IPS-NIHi11 (cell line): ENCODE measurements at regions not wholly inside any gene's neighbourhood (a gene's known extent, or its start where the extent isn't known, plus 50 kb on each side); places are given as distances from the start of the nearest gene placed in this dataset.
"Not testable (repeated sequence)": the region's sequence is repeated elsewhere in the genome, so short reads cannot be mapped to it uniquely, and the experiment has no call there.

Experiments
- DNase-seq: peaks from one replicate; pipeline ENCODE4 v3.0.0; 2012; ENCODE audit warnings: mixed read lengths, low spot score

DNA sequence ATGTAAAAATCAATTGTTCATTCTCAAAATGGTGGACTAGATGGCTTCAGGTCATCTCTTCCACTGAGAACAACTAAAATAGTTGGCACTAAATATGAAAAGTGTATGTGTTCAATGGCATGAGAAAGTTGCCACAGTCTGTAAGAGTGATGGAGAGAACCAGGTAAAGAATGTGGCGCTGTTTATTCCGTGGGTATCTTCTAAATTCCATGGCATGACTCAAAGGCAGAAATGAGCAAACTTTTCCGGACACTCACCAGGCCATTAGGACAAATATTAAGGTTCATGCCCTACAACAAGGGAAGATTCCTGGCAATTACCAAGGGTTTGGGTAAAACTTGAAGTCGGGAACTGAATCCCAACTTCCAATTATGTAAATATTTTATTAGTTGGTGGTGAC lies 825.4 kb upstream of the CDH6 start:
- no peak for DNase-seq

DNA sequence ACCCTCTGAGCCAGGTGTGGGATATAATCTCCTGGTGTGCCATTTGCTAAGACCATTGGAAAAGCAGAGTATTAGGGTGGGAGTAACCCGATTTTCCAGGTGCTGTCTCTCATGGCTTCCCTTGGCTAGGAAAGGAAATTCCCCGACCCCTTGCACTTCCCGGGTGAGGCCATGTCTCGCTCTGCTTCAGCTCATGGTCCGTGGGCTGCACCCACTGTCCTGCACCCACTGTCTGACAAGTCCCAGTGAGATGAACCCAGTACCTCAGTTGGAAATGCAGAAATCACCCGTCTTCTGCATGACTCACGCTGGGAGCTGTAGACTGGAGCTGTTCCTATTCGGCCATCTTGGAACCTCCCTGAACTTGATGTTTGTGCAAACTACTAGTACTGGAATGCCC lies 828.5 kb upstream of the CDH6 start:
- DNase-seq: not testable (repeated sequence)

DNA sequence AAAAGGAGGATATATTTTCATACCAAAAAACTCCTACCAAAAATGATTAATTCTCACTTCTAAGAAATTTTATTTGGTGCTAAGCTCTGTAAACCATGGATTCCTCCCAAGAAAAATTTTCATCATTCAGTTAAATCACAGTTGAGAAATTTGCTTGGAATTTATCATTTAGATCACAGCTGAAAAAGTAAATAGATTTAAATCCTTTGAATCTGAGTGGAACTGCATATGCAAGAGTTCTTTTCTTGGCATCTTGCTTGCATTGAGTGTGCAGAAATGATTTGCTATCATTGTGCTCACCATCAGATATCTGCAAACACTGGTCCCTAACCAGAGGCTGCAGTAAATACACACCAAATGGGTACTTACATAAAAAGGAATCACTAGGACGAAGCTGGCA lies 836.1 kb upstream of the CDH6 start:
- no peak for DNase-seq

DNA sequence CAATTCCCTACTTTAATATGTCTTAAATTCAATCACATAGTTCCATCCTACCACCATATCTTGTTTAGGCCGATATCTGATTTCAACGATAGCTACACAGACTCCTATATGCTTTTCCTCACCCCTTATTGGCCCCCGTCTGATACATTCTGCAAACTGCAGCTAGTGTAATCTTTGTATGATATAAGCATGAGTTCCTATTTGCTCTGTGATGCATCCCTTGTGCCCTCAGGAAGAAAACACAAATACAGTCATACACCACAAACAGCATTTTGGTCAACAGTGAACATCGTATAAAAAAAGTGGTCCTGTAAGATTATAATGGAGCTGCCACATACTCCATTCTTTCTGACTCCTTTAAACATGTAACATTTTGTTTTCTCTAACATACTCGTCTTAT lies 837.8 kb upstream of the CDH6 start:
- DNase-seq: no peak

DNA sequence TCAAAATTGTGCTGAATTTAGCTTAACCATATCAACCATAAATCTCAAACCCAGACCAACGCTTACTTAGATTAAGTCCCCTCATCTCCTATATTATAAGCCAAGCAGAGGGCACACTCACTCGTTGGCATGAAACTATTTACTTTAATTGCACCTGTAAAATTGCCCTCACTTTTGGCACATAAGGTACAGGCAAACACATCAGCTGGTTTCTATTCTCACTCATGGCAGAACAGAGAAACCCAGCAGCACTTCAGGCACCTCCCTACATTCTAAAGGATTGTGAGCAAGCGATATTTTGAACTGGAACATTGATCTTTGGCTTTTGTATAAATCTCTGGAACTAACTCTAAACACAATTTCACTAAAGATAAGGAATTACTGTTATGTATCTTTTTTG lies 845.6 kb upstream of the CDH6 start:
- DNase-seq: no peak

DNA sequence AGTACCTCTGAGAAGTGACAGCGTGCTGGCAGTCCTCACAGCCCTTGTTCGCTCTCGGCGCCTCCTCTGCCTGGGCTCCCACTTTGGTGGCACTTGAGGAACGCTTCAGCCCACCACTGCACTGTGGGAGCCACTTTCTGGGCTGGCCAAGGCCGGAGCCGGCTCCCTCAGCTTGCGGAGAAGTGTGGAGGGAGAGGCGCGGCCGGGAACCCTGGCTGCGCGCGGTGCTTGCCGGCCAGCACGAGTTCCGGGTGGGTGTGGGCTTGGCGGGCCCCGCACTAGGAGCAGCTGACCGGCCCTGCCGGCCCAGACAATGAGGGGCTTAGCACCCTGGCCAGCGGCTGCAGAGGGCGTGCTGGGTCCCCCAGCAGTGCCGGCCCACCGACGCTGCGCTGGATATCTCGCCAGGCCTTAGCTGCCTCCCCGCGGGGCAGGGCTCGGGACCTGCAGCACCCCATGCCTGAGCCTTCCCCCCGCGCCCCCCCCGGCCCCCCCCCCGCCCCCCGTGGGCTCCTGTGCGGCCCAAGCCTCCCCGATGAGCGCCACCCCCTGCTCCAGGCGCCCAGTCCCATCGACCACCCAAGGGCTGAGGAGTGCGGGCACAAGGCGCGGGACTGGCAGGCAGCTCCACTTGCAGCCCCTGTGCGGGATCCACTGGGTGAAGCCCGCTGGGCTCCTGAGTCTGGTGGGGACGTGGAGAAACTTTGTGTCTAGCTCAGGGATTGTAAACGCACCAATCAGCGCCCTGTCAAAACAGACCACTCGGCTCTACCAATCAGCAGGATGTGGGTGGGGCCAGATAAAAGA lies 847.7 kb upstream of the CDH6 start:
- DNase-seq: not testable (repeated sequence)

DNA sequence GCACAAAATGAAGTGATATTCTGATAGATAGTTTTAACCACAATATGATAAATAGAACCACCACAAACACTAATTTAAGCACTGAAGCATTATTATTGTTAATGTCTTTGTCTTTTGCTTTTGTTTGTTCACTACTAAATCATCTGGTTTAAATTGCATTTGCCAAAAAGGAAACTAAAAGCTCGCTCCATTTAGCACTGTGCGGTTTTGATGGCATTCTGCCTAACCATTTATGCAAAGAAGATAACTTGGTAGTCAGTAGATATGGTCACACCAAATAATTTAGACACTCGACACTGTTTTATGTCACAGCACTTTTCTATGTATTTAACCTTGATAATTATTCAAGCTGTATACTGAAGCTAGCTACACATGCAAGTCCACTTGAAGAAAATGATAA lies 849.8 kb upstream of the CDH6 start:
- no peak for DNase-seq

DNA sequence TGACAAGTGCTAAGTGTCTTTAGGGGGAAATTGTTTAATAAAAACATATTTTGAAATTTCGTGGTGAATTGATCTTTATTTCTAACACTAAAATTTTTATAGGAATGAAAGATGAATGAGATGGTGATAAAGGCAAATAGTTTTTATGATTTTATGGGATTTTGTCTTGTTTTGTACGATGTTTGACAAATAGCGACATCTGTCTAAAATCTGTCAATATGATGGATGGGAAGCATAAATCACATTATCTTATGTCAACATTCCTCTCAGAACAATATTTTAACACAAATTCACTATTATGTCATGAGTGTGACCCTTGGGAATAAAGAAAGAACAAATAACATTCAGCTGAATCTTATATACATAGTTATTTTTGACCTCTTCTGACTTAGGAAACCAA lies 852.0 kb upstream of the CDH6 start:
- DNase-seq: no peak

DNA sequence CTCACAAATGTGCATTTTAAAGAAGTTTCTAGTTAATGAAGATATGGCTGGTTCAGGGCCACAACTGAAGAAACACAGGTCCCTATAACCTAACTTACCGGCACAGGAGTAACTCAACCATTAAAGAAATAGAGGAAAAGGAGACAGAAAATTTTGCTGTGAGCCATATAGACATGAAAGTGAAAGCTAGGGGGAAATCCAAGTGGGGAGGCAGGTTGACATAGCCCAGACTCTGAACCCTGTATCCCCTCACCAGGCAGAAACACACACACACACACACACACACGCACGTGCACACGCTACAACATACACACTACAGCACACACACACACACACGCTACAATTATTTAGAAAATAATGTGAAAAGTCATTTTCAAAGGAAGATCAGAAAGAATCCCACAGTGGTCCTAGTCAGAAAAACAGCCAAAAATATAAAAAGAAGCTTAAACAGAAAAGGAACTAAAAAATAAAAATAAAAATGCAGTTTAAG lies 856.4 kb upstream of the CDH6 start:
- no peak for DNase-seq

DNA sequence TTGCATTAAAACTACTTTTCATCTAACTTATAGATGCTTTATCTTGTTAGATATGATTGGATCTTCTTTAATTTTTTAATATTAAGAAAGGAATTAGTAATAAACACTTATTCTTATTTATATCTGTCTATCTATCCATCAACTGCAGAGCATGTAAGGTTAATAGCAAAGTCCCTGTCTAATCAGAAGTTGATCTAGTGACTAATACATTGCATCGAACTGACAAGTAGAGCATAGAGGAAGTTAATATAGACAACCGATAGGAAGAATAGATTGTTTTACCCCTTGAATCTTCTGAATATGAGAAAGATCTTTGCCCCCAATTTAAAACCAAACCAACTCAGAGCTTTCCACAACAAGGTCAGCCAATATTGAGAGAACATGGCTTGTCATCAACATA lies 862.0 kb upstream of the CDH6 start:
- no peak for DNase-seq

DNA sequence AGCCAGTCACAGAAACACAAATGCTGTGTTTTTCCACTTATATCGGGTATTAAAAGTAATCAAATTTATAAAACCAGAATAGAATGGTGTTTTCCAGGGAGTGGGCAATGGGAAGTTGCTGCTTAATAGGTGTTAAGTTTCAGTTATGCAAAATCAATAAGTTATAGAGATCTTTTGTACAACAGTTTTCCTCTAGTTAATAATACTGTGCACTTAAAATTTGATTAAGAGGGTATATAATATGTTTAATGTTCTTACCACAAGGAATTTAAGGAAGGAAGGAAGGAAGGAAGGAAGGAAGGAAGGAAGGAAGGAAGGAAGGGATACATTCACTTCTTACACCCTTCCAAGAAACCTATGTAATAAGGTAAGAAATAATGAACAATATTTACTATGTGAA lies 867.7 kb upstream of the CDH6 start:
- DNase-seq: no peak

DNA sequence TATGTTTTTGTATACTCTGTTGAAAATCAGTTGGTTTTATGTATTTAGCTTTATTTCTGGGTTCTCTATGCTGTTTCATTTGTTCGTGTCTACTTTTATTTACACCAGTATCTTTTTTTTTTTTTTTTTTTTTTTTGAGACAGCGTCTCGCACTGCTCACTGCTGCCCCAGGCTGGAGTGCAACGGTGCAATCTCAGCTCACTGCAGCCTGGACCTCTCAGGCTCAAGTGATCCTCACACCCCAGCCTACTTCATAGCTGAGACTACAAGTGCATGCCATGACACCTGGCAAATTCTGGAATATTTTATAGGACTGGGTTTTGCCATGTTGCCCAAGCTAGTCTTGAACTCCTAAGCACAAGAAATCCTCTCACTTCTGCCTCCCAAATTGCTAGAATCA lies 869.4 kb upstream of the CDH6 start:
- DNase-seq: no peak

DNA sequence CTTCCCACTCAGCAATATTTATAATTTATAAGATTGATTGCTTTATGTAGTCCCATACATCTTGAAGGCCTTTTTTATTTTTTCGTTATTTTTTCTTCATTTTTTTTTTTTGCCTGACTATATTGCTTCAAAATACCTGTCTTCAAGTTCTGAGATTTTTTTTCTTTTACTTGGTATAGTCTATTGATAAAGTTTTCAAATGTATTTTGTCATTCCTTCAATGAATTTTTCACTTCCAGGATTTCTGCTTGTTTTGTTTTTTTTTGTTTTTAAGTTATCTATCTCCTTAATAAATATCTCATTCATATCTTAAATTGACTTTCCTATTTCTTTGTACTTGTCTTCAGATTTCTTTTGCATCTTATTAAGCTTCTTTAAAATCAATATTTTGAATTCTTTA lies 905.6 kb upstream of the CDH6 start:
- DNase-seq: no peak

DNA sequence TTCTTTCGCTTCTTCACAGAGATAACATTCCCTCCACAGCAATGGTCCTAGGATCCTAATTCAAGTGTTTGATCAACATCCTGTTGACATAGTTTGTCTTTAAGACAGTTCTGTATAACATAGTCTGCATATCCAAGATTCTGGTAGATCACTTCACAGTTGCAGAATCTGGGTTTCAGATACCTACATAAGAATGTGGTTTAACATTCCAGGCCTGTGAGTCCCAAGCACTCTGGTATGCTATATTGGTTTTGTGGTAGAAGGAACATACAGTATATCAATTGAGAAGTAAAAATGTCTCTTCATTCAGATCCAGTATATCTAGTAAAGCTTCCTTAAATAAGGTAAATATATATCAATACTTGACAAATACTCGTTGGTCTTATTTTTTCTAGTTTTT lies 914.2 kb upstream of the CDH6 start:
- no peak for DNase-seq

DNA sequence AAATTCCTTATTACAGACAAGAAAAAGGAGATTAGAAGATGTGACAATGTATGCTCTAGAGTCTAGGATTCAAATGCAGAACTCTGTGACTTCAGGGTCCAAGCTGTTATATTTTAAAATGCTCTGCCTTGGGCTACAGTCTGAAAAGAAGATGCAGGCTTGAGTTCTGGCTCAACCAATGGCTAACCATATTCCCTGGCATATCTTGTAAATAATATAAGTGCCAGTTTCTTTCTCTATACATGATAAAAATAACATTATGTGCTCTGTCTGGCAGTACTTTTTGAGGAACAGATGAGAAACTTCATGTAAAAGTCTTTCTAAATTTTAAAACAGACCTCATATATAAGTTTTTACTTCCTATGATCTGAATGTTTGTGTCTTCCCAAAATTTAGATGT lies 926.5 kb upstream of the CDH6 start:
- DNase-seq: no peak

DNA sequence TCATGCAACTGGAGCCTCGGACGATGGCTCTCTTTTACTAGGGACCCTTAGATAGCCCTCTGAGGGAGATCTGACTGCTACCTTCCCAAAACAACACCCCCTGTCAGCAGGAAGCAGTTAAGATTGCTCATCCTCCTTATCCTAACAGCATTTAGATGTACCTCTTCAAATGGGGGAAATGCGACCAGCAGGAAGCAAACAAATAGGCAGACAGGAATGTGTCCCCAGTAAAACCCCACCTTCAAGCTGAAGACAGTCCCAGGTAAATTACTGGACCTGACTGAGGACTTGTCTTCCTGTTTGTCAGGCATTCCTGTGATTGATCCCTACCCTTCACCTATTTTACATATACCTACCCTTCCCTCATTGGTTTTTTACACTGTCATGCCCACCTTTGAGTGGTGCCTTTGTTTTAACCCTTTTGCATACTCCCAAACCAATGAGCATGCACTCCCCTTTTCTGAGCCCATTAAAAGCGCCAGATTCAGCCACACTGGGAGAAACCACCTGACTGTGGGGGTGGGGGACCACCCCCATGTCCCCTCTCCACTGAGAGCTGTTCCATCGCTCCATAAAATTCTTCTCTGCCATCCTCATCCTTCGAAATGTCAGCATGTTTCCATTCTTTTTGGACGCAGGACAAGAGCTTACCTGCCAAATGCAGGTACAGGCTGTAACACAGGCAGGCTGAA lies 954.0 kb upstream of the CDH6 start:
- DNase-seq: no peak

DNA sequence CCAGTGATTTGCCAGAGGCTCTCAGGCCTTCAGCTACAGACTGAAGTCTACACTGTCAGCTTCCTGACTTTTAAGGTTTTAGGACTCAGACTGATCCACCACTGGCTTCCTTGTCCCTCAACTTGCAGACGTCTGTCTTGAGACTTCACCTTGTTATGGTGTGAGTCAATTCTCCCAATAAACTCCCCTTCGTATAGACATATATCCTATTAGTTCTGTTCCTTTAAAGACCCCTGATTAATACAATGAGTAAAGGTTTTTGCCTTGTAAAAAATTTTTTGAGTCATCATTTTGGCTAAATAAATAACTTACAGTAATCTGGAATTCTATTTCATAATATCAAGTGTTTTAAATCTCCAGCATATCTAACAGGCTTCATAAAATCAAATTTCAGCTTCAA lies 956.3 kb upstream of the CDH6 start:
- no peak for DNase-seq

DNA sequence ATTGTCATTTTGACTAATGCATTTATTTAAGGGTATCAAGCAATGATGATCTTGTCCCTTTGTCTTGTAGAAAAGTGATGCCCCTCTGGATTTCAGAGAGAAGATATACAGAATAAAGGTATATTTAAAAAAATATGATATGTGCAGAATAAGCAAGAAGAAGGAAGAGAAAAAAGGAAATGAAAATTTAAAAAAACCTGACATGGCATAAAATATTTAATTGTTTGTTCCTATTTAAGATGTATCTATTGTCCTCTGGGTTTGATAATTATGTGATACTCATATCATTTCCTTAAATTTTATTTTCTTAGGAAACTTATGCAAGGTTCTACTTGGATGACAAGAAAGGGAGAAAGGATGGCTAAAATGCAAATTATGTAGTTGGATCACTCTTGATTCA lies 983.7 kb upstream of the CDH6 start:
- no peak for DNase-seq

DNA sequence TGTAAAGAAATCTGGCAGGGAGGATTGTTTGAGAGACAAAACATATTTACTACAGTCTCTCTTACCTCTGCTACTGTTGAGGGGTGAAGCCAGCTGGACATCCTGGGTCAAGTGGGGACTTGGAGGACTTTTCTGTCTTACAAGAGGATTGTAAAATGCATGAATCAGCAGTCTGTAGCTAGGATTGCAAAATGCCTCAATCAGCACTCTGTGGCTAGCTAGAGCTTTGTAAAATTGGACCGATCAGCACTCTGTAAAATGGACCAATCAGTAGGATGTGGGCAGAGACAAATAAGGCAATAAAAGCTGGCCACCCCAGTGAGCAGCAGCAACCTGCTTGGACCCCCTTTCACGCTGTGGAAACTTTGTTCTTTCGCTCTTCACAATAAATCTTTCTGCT lies 995.8 kb upstream of the CDH6 start:
- no peak for DNase-seq

DNA sequence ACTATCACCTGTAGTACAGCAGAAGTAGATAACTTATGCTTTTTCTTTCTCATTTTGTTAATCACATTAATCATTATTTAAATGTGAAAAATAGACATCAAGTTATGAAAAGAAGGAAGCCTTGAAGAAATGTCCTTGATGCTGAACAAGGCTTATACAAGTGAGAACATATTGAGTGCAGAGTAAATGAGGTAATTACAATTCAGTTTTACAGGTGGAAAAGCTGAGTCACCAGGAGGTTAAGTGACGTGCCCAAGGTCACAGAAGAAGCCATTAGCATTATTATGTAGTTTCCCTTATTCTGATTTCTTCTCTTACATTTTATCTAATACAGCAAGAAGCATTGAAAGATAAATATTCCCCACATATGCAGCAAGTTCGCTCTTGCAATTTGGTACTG lies 998.5 kb upstream of the CDH6 start:
- no peak for DNase-seq

DNA sequence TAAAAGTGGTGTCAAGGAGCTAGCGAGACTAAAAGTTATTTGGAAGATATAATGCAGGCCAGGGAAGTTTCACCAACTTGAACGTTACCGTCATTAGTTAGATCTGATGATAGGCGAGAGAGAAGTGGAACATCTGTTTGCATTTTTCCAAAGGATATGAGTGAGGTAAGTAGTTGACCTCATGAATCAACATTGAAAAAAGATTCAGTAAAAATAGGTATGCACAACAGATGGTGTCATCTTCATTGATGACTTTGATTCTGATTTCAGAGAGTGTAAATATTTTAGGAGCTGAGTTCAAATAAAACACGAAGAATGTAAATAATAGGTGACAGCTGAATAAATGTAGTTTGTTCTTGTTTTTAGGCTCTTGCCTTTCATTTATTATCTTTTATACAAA lies 998.9 kb upstream of the CDH6 start:
- no peak for DNase-seq

DNA sequence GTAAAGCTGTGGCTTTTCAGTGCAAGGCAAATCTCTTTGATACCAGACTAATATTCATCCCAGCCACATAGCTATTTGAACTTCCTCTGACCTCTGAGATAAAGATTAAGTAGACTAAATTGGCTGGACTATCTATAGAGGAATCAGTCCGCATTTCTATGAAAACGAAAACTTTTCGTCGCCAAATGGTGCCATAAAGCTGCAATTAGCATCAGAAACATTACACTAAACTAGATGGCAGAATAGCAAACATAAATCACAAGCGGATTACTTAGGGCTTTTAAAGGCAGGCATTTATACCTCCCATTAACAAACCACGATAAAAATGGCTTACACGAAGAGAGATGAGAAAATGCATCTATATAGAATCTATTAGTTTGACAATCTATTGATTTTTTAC lies 1009.7 kb upstream of the CDH6 start:
- no peak for DNase-seq

DNA sequence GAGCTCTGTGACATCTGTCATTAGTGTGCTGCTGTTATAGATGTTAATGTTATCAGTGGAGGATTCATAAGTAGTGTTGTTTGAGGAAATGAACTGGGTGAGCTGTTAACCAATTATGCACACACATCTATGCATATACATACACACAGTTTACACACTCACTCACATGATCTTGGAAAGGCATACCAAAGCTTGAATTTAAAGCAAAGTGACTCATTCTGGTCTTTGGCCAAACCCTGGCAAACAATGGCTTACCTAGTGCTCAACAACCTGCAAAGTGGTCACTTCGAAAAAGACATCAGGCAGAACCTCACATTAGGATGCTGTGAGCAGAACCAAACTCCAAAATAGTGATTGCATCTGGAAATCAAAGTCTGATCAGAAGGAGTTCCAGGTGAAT lies 1037.3 kb upstream of the CDH6 start:
- DNase-seq: no peak

DNA sequence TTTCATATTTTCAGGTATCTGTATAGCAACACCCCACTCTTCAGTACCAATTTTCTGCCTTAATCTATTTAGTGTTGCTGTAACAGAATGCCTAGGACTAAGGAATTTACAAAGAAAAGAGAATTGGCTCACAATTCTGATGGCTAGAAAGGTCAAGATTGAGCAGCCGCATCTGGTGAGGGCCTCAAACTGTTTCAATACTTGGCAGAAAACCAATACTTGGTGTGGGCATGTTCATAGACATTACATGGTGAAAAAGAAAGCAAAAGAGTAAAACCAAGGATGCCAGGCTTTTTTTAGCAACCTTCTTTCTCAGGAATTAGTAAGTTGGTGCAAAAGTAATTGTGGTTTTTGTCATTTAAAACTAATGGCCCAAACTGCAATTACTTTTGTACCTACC lies 1041.1 kb upstream of the CDH6 start:
- no peak for DNase-seq
